ENCODE measurements at regions not wholly inside any gene's neighbourhood (a gene's known extent, or its start where the extent isn't known, plus 50 kb on each side); places are given as distances from the start of the nearest gene placed in this dataset.
A peak's percentile ranks its signal among the peaks of the same experiment; 100 is the strongest.

GRCh38 chr1:87894062-87894461 is 565.4 kb downstream of the LMO4 start:
- Histone ChIP-seq H3K36me3 (no peaks in the 10 kb centered on the region), H3K9me3 (no peaks in the 10 kb centered on the region), H3K27me3 (no peaks in the 10 kb centered on the region), H3K4me3 (no peak overlapping the region)
- DNase-seq: no peak

DNA sequence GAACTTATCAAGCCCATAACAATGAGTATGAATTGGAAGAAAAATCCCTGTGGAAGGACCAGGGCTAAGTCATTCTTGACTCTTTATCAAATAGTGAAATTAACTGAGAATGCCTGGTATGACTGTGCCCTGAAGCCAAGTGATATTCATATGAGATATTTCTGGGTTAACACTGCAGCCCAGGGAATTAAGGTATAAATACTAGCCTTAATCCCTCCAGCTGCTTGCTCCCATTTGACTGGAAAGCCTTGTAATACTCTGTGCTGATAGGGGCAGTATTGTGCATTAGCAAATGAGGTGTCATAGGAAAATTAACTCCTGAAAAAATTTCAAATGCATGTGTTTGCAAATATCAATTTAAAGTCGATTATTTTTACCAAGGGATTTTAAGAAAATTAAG is 568.8 kb downstream of the LMO4 start:
- Histone ChIP-seq H3K9me3 (no peaks in the 10 kb centered on the region), H3K36me3 (no peaks in the 10 kb centered on the region), H3K4me3 (no peak overlapping the region), H3K27me3 (no peaks in the 10 kb centered on the region)
- DNase-seq: no peak

GRCh38 chr1:87898431-87898830 is 569.8 kb downstream of the LMO4 start:
- H3K27me3 ChIP-seq: no peaks in the 10 kb centered on the region
- no peaks in the 10 kb centered on the region for H3K36me3 ChIP-seq
- no peak for DNase-seq
- no peaks in the 10 kb centered on the region for H3K9me3 ChIP-seq
- H3K4me3 ChIP-seq: no peak overlapping the region

- DNase-seq: no peak
- no peaks in the 10 kb centered on the region for H3K27me3 ChIP-seq
Observed at GRCh38 chr1:87899017-87899416, 570.3 kb downstream of the LMO4 start.

GRCh38 chr1:87899746-87900145 is 571.1 kb downstream of the LMO4 start:
- DNase-seq: no peak
- H3K27me3 ChIP-seq: no peaks in the 10 kb centered on the region
- H3K36me3 ChIP-seq: no peaks in the 10 kb centered on the region
- H3K4me3 ChIP-seq: no peak overlapping the region
- no peaks in the 10 kb centered on the region for H3K9me3 ChIP-seq

More at GRCh38 chr1:87899017-87899416, 570.3 kb downstream of the LMO4 start:
- no peak overlapping the region for H3K4me3 ChIP-seq
- H3K9me3 ChIP-seq: no peaks in the 10 kb centered on the region
- H3K36me3 ChIP-seq: no peaks in the 10 kb centered on the region

DNA sequence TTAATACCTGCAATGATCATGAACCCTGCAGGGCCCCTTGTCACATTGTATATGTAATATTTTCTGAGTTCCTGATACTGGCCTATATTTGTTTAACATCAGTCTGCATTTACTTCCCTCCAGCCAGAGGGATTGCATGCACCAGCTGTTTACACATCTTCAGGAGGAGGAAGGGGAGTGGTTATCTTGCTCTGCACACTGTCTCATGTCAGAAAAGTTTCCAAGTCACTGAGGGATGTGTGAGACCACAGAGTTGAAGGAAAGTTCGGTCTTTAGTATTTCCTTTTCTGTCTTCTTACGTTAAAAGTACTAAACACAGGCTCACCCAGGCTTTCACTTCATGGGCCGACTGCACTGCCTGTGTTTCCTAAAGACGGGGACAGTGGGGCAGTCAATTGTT is 574.1 kb downstream of the LMO4 start:
- H3K4me3 ChIP-seq: no peak overlapping the region
- no peaks in the 10 kb centered on the region for H3K27me3 ChIP-seq
- no peak for DNase-seq
- H3K9me3 ChIP-seq: no peaks in the 10 kb centered on the region
- no peaks in the 10 kb centered on the region for H3K36me3 ChIP-seq

GRCh38 chr1:87903242-87903641 is 574.6 kb downstream of the LMO4 start:
- no peaks in the 10 kb centered on the region for H3K27me3 ChIP-seq
- no peaks in the 10 kb centered on the region for H3K36me3 ChIP-seq
- no peaks in the 10 kb centered on the region for H3K9me3 ChIP-seq
- no peak for DNase-seq
- H3K4me3 ChIP-seq: no peak overlapping the region

DNA sequence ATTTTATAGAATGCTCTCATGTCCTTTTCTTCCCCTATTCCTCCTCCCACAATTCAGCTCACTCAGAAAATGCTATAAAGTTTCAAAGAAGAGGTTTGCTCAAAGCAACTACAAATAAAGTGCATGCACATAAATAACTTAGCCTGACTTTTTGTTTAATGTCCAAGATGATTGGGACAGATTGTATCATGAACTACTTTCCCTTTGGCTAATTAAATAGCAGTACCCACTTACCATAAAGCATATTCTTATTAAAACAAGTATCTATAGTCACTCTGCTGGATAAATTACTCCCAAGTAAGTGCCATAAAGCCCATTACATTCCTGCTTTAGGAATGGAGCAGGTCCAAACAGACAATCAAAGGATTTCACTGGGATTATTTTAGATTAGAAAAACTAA is 576.0 kb downstream of the LMO4 start:
- no peak for DNase-seq
- no peaks in the 10 kb centered on the region for H3K9me3 ChIP-seq
- no peaks in the 10 kb centered on the region for H3K27me3 ChIP-seq
- no peak overlapping the region for H3K4me3 ChIP-seq
- no peaks in the 10 kb centered on the region for H3K36me3 ChIP-seq

DNA sequence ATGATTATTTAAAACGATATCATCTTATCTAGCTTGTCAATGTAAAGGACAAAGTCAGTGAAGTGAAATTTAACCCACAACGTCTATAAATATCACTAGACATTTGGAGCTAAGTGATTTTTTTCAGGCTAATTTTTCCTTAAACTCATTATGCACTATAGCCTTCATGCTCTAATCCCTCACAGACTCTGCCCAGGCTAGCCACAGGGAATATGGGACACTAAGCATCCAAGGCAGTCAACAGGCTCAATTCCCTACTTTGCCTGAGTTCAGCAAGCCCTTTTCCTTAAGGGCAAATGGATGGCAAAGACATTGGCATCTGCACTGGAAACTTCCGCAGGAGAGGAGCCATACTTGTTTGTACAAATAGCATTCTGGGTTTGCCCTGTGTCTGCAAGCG is 577.0 kb downstream of the LMO4 start:
- H3K4me3 ChIP-seq: no peak overlapping the region
- no peaks in the 10 kb centered on the region for H3K36me3 ChIP-seq
- no peaks in the 10 kb centered on the region for H3K27me3 ChIP-seq
- no peaks in the 10 kb centered on the region for H3K9me3 ChIP-seq
- DNase-seq: no peak

GRCh38 chr1:87906078-87906477 is 577.4 kb downstream of the LMO4 start:
- Histone ChIP-seq H3K4me3 (no peak overlapping the region), H3K36me3 (no peaks in the 10 kb centered on the region)

GRCh38 chr1:87913361-87913760 is 584.7 kb downstream of the LMO4 start:
- no peaks in the 10 kb centered on the region for H3K27me3 ChIP-seq
- no peak overlapping the region for H3K4me3 ChIP-seq
- DNase-seq: no peak
- H3K9me3 ChIP-seq: peaks cover 2% of the 10 kb centered on the region; the same call in 1 of the 2 replicates
- no peaks in the 10 kb centered on the region for H3K36me3 ChIP-seq

More at GRCh38 chr1:87906078-87906477, 577.4 kb downstream of the LMO4 start:
- Histone ChIP-seq H3K9me3 (no peaks in the 10 kb centered on the region), H3K27me3 (no peaks in the 10 kb centered on the region)
- no peak for DNase-seq

DNA sequence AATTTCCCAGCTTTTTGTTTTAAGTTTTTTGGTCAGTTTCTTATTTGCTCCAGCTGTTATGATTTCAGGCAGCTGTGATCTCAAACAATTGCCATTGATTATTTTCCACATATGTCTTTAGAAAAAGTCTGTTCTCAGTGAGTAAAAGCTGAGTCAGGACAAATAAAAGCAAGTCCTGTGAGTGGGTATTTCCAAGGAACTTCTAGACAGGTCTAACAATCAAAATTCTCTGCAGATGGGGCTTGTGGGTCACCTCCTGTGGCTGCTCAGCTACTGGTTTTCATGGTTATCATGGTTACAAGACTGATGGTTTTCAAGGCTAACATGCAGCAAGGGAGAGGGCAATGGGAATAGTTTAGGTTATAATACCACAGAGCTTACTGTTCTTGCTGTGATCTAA is 585.7 kb downstream of the LMO4 start:
- H3K36me3 ChIP-seq: no peaks in the 10 kb centered on the region
- H3K4me3 ChIP-seq: no peak overlapping the region
- DNase-seq: no peak
- H3K9me3 ChIP-seq: peaks cover 2% of the 10 kb centered on the region; the same call in 1 of the 2 replicates
- H3K27me3 ChIP-seq: no peaks in the 10 kb centered on the region

GRCh38 chr1:87915771-87916170 is 587.1 kb downstream of the LMO4 start:
- no peak for DNase-seq
- H3K4me3 ChIP-seq: no peak overlapping the region
- H3K27me3 ChIP-seq: no peaks in the 10 kb centered on the region
- no peaks in the 10 kb centered on the region for H3K36me3 ChIP-seq
- H3K9me3 ChIP-seq: peaks cover 2% of the 10 kb centered on the region; the same call in 1 of the 2 replicates

GRCh38 chr1:87916965-87917364 is 588.3 kb downstream of the LMO4 start:
- no peaks in the 10 kb centered on the region for H3K27me3 ChIP-seq
- no peak overlapping the region for H3K4me3 ChIP-seq
- peak; percentile 4 for DNase-seq
- no peaks in the 10 kb centered on the region for H3K36me3 ChIP-seq
- peaks cover 2% of the 10 kb centered on the region; the same call in 1 of the 2 replicates for H3K9me3 ChIP-seq

- Histone ChIP-seq H3K27me3 (no peaks in the 10 kb centered on the region), H3K9me3 (no peaks in the 10 kb centered on the region), H3K4me3 (peak overlapping the region; percentile 40), H3K36me3 (no peaks in the 10 kb centered on the region)
- peak; percentile 4 for DNase-seq
Observed at GRCh38 chr1:87918398-87918797, 589.7 kb downstream of the LMO4 start.

DNA sequence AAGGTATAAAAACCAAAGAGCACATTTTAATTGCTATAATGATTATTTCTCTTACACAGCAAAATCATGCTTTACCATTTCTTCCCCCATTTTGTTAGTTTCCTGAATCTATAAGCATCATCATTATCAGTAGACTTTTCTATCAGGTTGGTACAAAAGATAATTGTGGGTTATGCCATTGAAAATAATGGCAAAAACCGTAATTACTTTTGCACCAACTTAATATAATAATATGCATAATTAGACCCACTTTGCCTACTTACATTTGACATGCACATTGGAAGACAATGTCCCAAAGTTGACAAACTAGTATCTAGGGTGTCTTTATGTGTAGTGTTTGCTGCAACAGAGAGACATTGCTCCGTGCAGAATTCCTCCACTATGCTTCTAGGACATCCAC is 594.2 kb downstream of the LMO4 start:
- no peak for DNase-seq
- no peaks in the 10 kb centered on the region for H3K9me3 ChIP-seq
- H3K36me3 ChIP-seq: no peaks in the 10 kb centered on the region

GRCh38 chr1:87926131-87926830 is 597.6 kb downstream of the LMO4 start:
- Histone ChIP-seq H3K9me3 (peaks cover 6% of the 10 kb centered on the region), H3K4me3 (no peak overlapping the region), H3K27me3 (no peaks in the 10 kb centered on the region), H3K36me3 (no peaks in the 10 kb centered on the region)
- DNase-seq: no peak

More for the DNA sequence above, 594.2 kb downstream of the LMO4 start:
- Histone ChIP-seq H3K27me3 (no peaks in the 10 kb centered on the region), H3K4me3 (no peak overlapping the region)

DNA sequence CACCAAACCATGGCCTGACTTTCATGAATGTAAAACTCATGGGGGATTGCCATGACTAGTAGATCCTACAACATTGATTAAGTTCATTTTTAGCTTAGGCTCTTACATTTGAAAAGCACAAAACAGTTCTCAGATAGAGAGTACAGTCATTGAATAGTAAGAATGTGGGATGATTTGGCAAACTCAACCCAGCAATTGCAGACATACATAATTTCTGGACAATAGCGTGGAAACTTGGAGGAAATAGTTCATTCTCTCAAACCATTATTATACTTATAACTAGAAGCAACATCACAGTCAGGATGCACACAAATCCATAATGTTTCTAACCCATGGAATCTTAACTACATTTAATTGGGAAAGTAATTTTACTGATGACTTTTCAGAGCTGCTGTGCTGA is 598.2 kb downstream of the LMO4 start:
- no peak overlapping the region for H3K4me3 ChIP-seq
- no peaks in the 10 kb centered on the region for H3K27me3 ChIP-seq
- H3K36me3 ChIP-seq: no peaks in the 10 kb centered on the region
- peaks cover 11% of the 10 kb centered on the region for H3K9me3 ChIP-seq
- no peak for DNase-seq
